ENCODE measurements at regions not wholly inside any gene's neighbourhood (a gene's known extent, or its start where the extent isn't known, plus 50 kb on each side); places are given as distances from the start of the nearest gene placed in this dataset.

DNA sequence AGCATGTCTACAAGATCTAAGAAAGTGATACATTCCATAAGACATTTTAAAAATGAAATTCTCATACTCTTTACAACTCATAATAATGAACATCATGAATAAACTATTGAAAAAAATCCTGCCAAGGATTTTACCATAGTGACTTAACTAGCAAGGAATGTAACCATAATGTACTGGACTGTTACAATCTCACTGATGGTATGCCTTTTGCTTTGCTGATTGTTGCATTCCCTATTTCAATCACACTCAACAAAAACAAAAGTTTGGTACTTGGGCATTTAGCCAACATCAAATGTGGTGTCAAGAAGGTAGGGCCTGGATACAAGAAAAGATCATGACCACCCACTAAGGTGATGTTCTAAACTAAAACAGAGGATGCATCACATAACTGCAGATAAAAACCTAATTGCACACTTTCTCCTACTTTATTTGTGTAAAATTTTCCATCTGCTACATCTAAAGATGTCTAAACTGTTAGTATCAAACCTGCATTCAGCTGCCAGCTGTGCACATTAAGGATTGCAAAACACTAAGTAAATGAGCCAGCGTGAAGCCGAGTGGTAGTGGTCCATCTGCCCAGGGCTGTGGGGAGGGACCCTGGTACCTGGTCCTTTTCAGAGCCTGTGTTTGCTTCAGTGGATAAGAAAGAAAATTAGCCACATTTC, 564.4 kb downstream of the ZEB2 start:
- TF ChIP-seq HDGF (IDR thresholded peaks at IDR 0.05) (no peak), ZNF431 (CRISPR knock-in tag; IDR thresholded peaks at IDR 0.05) (no peak), SUPT5H (IDR thresholded peaks at IDR 0.05) (no peak), ZNF780A (CRISPR knock-in tag; IDR thresholded peaks at IDR 0.05) (no peak)
- Histone ChIP-seq H3K4me3 (no peak overlapping the region), H4K20me1 (replicated peaks; ENCODE audit: control insufficient read depth, insufficient read depth, low read length) (no peaks in the 10 kb centered on the region), H3K79me2 (ENCODE audit: control insufficient read depth, insufficient read depth, low read length) (no peaks in the 10 kb centered on the region), H3K9ac (ENCODE audit: insufficient read depth in 1 of 2, low read depth in 2 of 2, low read length in 2 of 2) (no peak overlapping the region), H3K9me3 (replicated peaks; ENCODE audit: control insufficient read depth, insufficient read depth, low read depth, low read length) (no peaks in the 10 kb centered on the region), H3K36me3 (ENCODE audit: control insufficient read depth, insufficient read depth, low read length) (no peaks in the 10 kb centered on the region), H3K9me1 (ENCODE audit: control insufficient read depth, insufficient read depth, low read length) (no peaks in the 10 kb centered on the region), H3K4me1 (replicated peaks in 1 of 2; ENCODE audit: control insufficient read depth in 2 of 2, insufficient read depth in 2 of 2, low read length in 2 of 2) (no peaks in the 10 kb centered on the region), H3K27me3 (ENCODE audit: control insufficient read depth in 2 of 2, insufficient read depth in 2 of 2, low read length in 2 of 2) (no peaks in the 10 kb centered on the region), H2AFZ (ENCODE audit: low read depth, low read length) (no peak overlapping the region), H3K4me2 (ENCODE audit: insufficient read depth, low read length) (no peak overlapping the region), H3K27ac (ENCODE audit: extremely low read depth, low read depth, low read length) (no peak overlapping the region)
- BruUV-seq (replicated peaks), result no TSS peak
- intact Hi-C loops (cut with micrococcal nuclease) (no loop called here), in situ Hi-C loops (cut with MboI) (no loop called here)
- CTCF ChIA-PET (ENCODE audit: low intra/inter-chr PET ratio), result no interaction called here
- no peak for ATAC-seq
- WGBS (ENCODE audit: insufficient coverage, low coverage, missing lambda C conversion rate), result 83% methylated on average over 2 of the region's 2 CpGs
- peak; percentile 46 for FAIRE-seq
- POLR2A ChIA-PET, result no interaction called here
- DNase-seq (ENCODE audit: extremely low read depth in 1 of 4, low spot score in 3 of 4), result no peak

DNA sequence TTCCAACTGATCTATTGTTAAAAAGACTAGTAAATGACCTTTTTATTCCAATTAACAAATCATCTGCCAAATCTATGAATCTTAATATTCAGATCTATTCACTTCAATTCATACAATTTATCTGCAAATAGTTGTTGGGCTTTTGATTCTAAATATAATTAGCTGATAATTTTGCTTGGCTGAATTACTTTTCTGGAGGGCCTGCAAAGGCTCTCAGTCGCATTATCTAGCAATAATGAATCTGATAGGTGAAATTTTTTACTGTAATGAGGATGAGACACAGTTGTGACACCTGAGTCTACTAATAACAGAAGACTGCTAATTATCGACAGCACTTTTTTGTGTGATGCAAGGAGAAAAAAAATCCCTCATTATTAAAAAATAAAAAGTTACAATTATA, 565.1 kb downstream of the ZEB2 start:
- no peak overlapping the region for H3K4me3 ChIP-seq
- H3K9me1 ChIP-seq (ENCODE audit: control insufficient read depth, insufficient read depth, low read length), result no peaks in the 10 kb centered on the region
- H3K27ac ChIP-seq (ENCODE audit: extremely low read depth, low read depth, low read length), result no peak overlapping the region
- intact Hi-C loops (cut with micrococcal nuclease), result no loop called here
- DNase-seq (ENCODE audit: extremely low read depth in 1 of 4, low spot score in 3 of 4), result no peak
- ATAC-seq, result no peak
- H3K36me3 ChIP-seq (ENCODE audit: control insufficient read depth, insufficient read depth, low read length), result no peaks in the 10 kb centered on the region
- no peaks in the 10 kb centered on the region for H3K9me3 ChIP-seq (replicated peaks; ENCODE audit: control insufficient read depth, insufficient read depth, low read depth, low read length)
- H2AFZ ChIP-seq (ENCODE audit: low read depth, low read length), result no peak overlapping the region
- no peak overlapping the region for H3K9ac ChIP-seq (ENCODE audit: insufficient read depth in 1 of 2, low read depth in 2 of 2, low read length in 2 of 2)
- no peaks in the 10 kb centered on the region for H4K20me1 ChIP-seq (replicated peaks; ENCODE audit: control insufficient read depth, insufficient read depth, low read length)
- in situ Hi-C loops (cut with MboI), result no loop called here
- no peaks in the 10 kb centered on the region for H3K4me1 ChIP-seq (replicated peaks in 1 of 2; ENCODE audit: control insufficient read depth in 2 of 2, insufficient read depth in 2 of 2, low read length in 2 of 2)
- no TSS peak for BruUV-seq (replicated peaks)
- H3K79me2 ChIP-seq (ENCODE audit: control insufficient read depth, insufficient read depth, low read length), result no peaks in the 10 kb centered on the region
- ChIA-PET CTCF (ENCODE audit: low intra/inter-chr PET ratio) (no interaction called here), POLR2A (no interaction called here)
- whole genome bisulfite sequencing (ENCODE audit: insufficient coverage, low coverage, missing lambda C conversion rate), result 73% methylated on average over 2 of the region's 2 CpGs
- FAIRE-seq, result no peak
- no peak overlapping the region for H3K4me2 ChIP-seq (ENCODE audit: insufficient read depth, low read length)
- no peaks in the 10 kb centered on the region for H3K27me3 ChIP-seq (ENCODE audit: control insufficient read depth in 2 of 2, insufficient read depth in 2 of 2, low read length in 2 of 2)
- TF ChIP-seq ZNF561 (CRISPR knock-in tag; conservative IDR thresholded peaks at IDR 0.05) (no peak), RFX7 (CRISPR knock-in tag; IDR thresholded peaks at IDR 0.05) (no peak), OTX1 (CRISPR knock-in tag; IDR thresholded peaks at IDR 0.05) (no peak), GATAD2B (IDR thresholded peaks at IDR 0.05; ENCODE audit: borderline replicate concordance) (no peak), CCNT2 (IDR thresholded peaks at IDR 0.05; ENCODE audit: borderline replicate concordance, extremely low read depth, insufficient read length, low read depth, low read length) (no peak), HOXB6 (CRISPR knock-in tag; IDR thresholded peaks at IDR 0.05; ENCODE audit: borderline replicate concordance) (no peak), SMARCE1 (IDR thresholded peaks at IDR 0.05) (no peak)
- TF ChIP-seq, protein P1, sequence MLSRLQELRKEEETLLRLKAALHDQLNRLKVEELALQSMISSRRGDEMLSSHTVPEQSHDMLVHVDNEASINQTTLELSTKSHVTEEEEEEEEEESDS (CRISPR knock-in tag; IDR thresholded peaks at IDR 0.05), result no peak
- TF ChIP-seq, protein P2, sequence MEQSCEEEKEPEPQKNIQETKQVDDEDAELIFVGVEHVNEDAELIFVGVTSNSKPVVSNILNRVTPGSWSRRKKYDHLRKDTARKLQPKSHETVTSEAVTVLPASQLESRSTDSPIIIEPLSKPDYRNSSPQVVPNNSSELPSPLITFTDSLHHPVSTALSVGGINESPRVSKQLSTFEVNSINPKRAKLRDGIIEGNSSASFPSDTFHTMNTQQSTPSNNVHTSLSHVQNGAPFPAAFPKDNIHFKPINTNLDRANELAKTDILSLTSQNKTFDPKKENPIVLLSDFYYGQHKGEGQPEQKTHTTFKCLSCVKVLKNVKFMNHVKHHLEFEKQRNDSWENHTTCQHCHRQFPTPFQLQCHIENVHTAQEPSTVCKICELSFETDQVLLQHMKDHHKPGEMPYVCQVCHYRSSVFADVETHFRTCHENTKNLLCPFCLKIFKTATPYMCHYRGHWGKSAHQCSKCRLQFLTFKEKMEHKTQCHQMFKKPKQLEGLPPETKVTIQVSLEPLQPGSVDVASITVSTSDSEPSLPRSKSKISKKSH (CRISPR knock-in tag; IDR thresholded peaks at IDR 0.05), result no peak
- TF ChIP-seq, protein P3, sequence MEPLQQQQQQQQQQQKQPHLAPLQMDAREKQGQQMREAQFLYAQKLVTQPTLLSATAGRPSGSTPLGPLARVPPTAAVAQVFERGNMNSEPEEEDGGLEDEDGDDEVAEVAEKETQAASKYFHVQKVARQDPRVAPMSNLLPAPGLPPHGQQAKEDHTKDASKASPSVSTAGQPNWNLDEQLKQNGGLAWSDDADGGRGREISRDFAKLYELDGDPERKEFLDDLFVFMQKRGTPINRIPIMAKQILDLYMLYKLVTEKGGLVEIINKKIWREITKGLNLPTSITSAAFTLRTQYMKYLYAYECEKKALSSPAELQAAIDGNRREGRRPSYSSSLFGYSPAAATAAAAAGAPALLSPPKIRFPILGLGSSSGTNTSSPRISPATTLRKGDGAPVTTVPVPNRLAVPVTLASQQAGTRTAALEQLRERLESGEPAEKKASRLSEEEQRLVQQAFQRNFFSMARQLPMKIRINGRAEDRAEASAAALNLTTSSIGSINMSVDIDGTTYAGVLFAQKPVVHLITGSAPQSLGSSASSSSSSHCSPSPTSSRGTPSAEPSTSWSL (CRISPR knock-in tag; IDR thresholded peaks at IDR 0.05; ENCODE audit: borderline replicate concordance), result no peak
